B cell (primary cell): ENCODE measurements at regions not wholly inside any gene's neighbourhood (a gene's known extent, or its start where the extent isn't known, plus 50 kb on each side); places are given as distances from the start of the nearest gene placed in this dataset.

ENCODE experiments used
- small RNA-seq: library from RNA; depleted of rRNA; stranded (forward); fragments of <200 nt; gene quantifications from one replicate; pipeline ENCODE3, GENCODE V24; 2012; ENCODE audit warnings: low replicate concordance, low read depth; ENCODE audit not compliant: insufficient read length

Small RNA genes lying in the stretch of these regions (small RNA-seq; reads per million reads assigned to genes)
- gene RF00003 = 39.9 reads per million, percentile 92 among the genes with 10 or more reads in this experiment
- 73.8 reads per million, percentile 94 among the genes with 10 or more reads in this experiment for gene RNVU1-4
